ENCODE measurements at regions not wholly inside any gene's neighbourhood (a gene's known extent, or its start where the extent isn't known, plus 50 kb on each side); places are given as distances from the start of the nearest gene placed in this dataset.
"Not testable (repeated sequence)": the region's sequence is repeated elsewhere in the genome, so short reads cannot be mapped to it uniquely, and the experiment has no call there.

DNA sequence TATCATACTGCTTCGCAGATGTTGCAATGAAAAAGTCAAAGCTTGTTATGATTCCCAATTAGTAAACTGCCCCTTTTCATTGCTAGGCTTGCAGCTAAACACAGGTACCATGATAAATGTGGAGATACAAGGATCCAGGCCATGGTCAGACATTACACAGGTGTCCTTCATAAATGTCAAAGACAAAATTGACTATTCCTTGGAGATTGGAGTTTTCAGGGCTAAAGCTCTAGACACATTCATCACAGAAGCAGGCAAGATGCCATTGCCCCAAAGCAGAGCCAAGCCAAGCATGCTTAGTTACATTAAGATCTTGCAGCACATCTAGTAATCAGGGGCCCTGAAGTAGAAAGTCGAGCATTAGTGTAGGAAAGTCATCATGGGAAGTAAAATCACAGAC lies 111.3 kb upstream of the INTU start:
- DNase-seq (ENCODE audit: low spot score), result no peak
- TF ChIP-seq, protein P1, sequence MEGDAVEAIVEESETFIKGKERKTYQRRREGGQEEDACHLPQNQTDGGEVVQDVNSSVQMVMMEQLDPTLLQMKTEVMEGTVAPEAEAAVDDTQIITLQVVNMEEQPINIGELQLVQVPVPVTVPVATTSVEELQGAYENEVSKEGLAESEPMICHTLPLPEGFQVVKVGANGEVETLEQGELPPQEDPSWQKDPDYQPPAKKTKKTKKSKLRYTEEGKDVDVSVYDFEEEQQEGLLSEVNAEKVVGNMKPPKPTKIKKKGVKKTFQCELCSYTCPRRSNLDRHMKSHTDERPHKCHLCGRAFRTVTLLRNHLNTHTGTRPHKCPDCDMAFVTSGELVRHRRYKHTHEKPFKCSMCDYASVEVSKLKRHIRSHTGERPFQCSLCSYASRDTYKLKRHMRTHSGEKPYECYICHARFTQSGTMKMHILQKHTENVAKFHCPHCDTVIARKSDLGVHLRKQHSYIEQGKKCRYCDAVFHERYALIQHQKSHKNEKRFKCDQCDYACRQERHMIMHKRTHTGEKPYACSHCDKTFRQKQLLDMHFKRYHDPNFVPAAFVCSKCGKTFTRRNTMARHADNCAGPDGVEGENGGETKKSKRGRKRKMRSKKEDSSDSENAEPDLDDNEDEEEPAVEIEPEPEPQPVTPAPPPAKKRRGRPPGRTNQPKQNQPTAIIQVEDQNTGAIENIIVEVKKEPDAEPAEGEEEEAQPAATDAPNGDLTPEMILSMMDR (IDR thresholded peaks at IDR 0.05), result no peak
- ATAC-seq (ENCODE audit: low FRiP score), result no peak

DNA sequence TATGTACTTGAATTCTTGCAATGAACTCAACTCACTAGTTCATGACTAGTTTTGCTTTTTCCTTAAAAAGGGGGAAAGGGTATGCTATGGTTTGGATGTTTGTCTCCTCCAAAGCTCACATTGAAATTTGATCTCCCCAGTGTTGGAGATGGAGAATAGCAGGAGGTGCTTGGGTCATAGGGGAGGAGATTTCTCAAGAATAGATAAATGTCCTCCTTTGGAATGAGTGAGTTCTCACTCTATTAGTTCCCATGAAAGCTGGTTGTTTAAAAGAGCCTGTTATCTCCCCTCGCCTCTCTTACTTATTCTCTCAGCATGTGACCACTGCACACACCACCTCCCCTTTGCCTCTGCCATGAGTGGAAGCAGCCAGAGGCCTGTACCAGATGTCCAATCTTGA lies 109.4 kb upstream of the INTU start:
- no peak for DNase-seq (ENCODE audit: low spot score)
- TF ChIP-seq, protein P1 (IDR thresholded peaks at IDR 0.05), result no peak
- no peak for ATAC-seq (ENCODE audit: low FRiP score)

DNA sequence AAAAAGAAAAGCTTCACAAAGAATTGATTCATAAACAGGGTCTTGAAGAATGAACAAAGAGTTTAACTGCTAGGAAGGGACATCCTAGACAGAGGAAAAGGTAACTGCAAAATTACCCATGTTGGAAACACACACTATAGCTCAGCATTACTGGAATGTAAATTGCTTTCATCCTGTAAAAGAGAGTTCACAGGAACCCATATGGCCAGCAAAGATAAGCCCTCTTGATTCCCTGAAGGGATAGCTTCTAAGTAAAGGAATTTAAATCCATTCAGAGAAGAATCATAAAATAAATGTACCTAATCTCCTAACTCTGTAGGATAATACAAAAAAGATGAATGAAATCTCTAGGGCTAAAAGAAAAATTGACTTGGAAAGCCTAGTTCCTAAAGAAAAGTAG lies 107.1 kb upstream of the INTU start:
- TF ChIP-seq, protein P1 (IDR thresholded peaks at IDR 0.05), result no peak
- ATAC-seq (ENCODE audit: low FRiP score), result no peak
- no peak for DNase-seq (ENCODE audit: low spot score)

DNA sequence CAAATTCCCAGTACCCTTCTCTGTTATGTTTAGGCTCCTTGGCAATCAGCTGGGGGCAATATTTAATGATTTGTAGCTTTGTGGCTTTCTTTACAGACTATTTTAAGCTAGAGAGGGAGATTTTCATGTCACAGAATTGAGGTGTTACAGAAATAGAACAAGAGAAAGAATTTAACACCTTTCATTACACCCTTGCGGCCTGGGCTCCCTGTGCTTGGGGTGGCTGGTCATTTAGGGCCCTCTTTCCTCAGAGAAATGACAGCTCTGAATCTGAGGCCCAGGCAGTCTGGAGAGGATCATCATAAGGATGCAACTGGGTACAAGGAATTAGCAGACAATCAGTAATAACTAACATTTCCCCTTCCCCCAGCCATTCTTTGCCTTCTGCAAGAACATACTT lies 104.5 kb upstream of the INTU start:
- ATAC-seq (ENCODE audit: low FRiP score) (no peak), DNase-seq (ENCODE audit: low spot score) (no peak)
- TF ChIP-seq, protein P1 (IDR thresholded peaks at IDR 0.05), result no peak

DNA sequence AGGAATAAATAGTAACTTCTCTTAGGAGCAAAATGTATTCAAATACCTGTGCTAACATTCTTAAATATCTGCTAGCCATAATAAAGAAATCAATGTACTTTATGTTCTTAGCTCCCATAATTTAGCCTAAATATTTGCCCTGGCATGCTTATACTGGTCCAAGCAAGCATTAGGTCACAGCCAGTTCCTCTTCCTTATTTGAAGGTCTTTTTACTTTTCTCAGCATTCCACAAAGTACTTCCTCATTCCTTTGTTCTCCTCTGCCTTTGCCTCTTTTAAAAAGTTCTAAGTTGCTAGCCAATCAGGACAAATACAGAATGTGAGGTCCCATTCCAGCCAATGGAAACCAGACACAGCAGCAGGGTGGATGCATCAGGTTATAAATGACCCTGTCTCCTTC lies 102.9 kb upstream of the INTU start:
- not testable (repeated sequence) for ATAC-seq (ENCODE audit: low FRiP score); DNase-seq (ENCODE audit: low spot score)

DNA sequence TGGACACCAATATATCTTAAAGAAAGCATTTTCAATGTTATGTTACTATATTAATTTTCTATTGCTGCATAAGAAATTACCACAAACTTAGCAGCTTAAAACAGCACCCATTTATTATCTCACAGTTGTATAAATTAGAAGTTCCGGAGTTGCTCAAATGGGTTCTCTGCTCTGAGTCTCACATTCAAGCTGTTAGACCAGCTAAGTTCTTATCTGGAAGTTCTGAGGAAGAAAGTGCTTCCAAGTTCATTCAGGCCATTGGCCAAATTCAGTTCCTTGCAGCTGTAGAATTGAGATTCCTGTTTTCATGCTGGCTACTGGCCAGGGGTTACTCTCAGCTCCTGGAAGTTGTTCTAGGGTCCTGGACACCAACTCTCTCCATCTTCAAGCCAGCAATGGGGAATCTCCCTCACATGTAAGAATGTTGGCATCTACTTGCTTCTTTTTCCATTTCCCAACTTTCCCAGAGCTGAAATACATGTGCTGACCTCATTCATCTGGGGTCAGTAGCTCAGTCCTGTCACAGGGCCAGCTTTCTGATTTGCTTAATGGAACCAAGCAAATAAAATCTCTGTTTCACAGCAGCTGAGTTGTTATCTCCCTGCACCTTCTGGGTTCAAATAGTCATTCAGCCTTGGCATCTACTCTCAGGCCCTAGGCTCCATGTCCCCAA lies 99.6 kb upstream of the INTU start:
- TF ChIP-seq, protein P1 (IDR thresholded peaks at IDR 0.05), result no peak
- peak; percentile 32 for DNase-seq (ENCODE audit: low spot score)
- peak; percentile 97 for ATAC-seq (ENCODE audit: low FRiP score)

DNA sequence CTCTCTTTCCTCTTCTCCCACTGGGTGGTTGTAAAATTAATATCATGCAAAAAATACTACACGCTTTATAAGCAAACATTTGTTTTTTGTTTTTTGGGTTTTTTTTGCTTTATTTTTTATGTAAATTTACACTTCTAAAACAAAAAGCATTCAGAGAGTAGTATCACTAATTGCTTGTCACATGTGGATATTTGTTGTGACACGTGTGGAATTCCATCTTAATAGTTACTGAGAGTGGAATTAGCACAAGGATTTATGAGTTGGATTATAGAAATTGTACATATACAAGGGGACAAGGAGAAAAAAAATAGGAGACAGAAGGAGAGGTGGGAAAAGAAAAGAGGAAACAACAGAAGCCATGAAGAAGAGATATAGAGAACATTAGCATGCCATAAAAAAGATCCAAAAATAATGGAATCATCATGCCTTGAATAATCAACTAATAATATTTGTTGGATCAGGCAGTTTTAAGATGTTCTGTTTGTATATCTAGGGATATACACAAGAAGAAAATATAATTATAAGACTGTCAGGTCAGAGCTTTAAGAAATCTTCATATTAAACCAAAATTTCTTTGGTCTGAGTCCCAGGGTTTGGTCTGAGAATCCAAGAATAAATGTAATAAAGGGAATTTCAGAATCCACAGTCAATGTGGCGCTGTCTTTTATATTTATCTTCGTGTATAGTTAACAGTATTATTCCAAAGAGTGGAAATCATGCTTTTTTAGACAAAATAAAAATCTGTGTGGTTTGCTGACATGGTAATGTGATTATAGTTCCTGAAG lies 98.5 kb upstream of the INTU start:
- ATAC-seq (ENCODE audit: low FRiP score), result no peak
- no peak for DNase-seq (ENCODE audit: low spot score)
- TF ChIP-seq, protein P1 (IDR thresholded peaks at IDR 0.05), result no peak

All from omental fat pad (tissue), 3 donors.